ENCODE measurements at regions not wholly inside any gene's neighbourhood (a gene's known extent, or its start where the extent isn't known, plus 50 kb on each side); places are given as distances from the start of the nearest gene placed in this dataset.

DNA sequence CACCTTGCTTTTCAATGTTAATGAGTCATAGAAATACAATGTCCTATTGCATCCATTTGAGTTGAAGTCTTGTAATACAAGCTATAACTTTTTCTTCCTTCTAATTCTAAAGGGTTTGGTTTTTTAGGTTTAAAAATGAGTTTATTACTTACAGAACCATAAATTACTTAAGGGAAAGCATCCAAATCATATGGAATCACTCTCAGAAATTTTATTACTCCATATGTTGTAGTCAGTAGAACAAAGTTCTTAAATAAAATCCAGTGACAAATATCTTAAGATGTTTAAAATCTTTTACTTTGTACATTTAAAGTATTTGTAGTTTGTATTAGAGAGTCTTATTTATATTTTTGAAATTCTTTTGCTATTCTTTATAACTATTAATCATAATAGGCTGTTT is 253.2 kb downstream of the IPO8 start:
- no peak for DNase-seq (ENCODE audit: extremely low read depth, insufficient read length)
- TF ChIP-seq, protein P1, sequence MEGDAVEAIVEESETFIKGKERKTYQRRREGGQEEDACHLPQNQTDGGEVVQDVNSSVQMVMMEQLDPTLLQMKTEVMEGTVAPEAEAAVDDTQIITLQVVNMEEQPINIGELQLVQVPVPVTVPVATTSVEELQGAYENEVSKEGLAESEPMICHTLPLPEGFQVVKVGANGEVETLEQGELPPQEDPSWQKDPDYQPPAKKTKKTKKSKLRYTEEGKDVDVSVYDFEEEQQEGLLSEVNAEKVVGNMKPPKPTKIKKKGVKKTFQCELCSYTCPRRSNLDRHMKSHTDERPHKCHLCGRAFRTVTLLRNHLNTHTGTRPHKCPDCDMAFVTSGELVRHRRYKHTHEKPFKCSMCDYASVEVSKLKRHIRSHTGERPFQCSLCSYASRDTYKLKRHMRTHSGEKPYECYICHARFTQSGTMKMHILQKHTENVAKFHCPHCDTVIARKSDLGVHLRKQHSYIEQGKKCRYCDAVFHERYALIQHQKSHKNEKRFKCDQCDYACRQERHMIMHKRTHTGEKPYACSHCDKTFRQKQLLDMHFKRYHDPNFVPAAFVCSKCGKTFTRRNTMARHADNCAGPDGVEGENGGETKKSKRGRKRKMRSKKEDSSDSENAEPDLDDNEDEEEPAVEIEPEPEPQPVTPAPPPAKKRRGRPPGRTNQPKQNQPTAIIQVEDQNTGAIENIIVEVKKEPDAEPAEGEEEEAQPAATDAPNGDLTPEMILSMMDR (IDR thresholded peaks at IDR 0.05; ENCODE audit: insufficient read depth, low read length, poor library complexity, severe bottlenecking) = no peak

DNA sequence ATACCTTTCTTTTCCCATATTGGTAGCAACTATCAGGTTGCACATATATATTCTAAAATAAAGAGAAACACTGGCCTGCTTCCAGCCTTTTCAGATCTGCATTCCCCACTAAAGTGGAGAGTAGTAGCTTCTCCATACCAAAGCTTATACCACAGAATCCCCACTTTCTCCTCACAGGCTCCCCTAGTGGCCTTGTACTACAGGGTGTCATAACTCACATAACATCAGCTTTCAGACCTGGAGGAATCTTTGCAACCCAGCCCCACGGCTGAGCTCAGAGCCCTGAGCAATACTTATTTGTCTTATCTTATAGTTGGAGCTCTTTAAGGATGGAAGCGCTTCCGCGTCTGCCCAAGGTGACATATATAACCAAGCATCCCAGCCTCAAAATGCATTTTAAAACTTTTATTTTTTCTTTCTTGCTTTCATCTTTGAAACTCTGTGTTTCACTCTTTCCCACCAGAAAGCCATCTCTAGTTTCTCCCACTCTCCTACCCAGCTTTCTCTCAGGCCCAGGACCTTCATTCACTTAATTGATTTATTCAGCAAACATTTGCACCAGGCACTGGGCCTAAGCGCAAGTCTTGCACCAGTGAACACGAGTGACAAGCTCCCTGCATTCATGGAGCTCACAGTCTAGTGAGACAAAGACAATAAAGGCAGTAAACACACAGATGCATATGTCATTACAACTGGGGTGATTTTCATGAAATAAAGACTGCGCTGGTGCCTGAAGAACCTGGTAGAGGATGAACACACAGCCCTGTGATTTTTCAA is 254.7 kb downstream of the IPO8 start:
- no peaks in the 10 kb centered on the region for H3K27me3 ChIP-seq (replicated peaks; ENCODE audit: control insufficient read depth, insufficient read depth, low read length)
- no peak overlapping the region for H3K4me3 ChIP-seq (replicated peaks; ENCODE audit: low read depth, low read length)
- TF ChIP-seq, protein P1 (IDR thresholded peaks at IDR 0.05; ENCODE audit: insufficient read depth, low read length, poor library complexity, severe bottlenecking) = peak; percentile 36
- H3K36me3 ChIP-seq (ENCODE audit: control insufficient read depth, insufficient read depth, low read length) = no peaks in the 10 kb centered on the region
- DNase-seq (ENCODE audit: extremely low read depth, insufficient read length) = no peak

More for the DNA sequence above, 253.2 kb downstream of the IPO8 start:
- Histone ChIP-seq H3K36me3 (ENCODE audit: control insufficient read depth, insufficient read depth, low read length) (no peaks in the 10 kb centered on the region), H3K27me3 (replicated peaks; ENCODE audit: control insufficient read depth, insufficient read depth, low read length) (no peaks in the 10 kb centered on the region), H3K4me3 (replicated peaks; ENCODE audit: low read depth, low read length) (no peak overlapping the region)

DNA sequence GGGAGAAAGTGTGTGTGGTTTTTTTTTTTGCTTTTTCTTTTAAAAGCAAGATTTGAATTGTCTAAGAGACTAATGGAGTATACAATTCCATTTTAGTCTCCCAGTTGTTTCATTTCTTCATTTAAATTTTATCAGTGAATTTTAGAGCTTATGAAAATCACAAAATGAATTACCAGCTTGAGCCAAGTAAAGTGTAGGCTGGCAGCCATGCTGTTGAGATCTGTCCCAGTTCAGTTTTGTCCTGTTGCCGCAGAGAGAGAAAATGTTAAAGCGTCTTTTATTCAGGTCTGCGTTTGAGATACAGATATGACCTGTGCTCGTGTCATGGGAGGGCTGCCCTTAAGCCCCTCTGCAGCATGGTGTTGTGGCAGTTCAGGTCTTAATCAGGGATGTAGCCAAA is 256.5 kb downstream of the IPO8 start:
- H3K36me3 ChIP-seq (ENCODE audit: control insufficient read depth, insufficient read depth, low read length) = no peaks in the 10 kb centered on the region
- TF ChIP-seq, protein P1 (IDR thresholded peaks at IDR 0.05; ENCODE audit: insufficient read depth, low read length, poor library complexity, severe bottlenecking) = no peak
- DNase-seq (ENCODE audit: extremely low read depth, insufficient read length) = no peak

DNA sequence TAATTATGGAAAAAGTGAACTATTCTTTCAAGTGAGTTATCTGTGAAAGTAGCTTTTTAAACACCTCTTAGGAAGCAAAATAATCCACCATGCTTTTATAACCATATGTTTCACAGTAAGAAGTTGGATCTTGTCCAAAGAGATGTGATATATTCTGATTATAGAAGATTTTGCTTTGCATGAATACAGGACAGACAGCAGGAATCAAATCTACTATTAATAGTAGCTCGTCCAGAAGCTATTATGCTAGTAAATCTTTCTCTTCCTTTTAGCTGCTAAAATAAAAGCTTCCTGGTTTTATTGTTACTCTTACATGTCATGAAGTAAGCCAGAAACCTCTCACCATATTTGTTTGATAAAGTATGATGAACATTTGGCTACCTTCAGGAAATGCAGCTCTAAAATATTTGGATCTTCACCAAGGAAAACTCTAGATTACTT is 257.0 kb downstream of the IPO8 start:
- no peaks in the 10 kb centered on the region for H3K36me3 ChIP-seq (ENCODE audit: control insufficient read depth, insufficient read depth, low read length)
- DNase-seq (ENCODE audit: extremely low read depth, insufficient read length) = no peak
- no peaks in the 10 kb centered on the region for H3K27me3 ChIP-seq (replicated peaks; ENCODE audit: control insufficient read depth, insufficient read depth, low read length)
- TF ChIP-seq, protein P1 (IDR thresholded peaks at IDR 0.05; ENCODE audit: insufficient read depth, low read length, poor library complexity, severe bottlenecking) = no peak
- no peak overlapping the region for H3K4me3 ChIP-seq (replicated peaks; ENCODE audit: low read depth, low read length)

More for the DNA sequence above, 256.5 kb downstream of the IPO8 start:
- H3K4me3 ChIP-seq (replicated peaks; ENCODE audit: low read depth, low read length) = no peak overlapping the region
- H3K27me3 ChIP-seq (replicated peaks; ENCODE audit: control insufficient read depth, insufficient read depth, low read length) = no peaks in the 10 kb centered on the region

DNA sequence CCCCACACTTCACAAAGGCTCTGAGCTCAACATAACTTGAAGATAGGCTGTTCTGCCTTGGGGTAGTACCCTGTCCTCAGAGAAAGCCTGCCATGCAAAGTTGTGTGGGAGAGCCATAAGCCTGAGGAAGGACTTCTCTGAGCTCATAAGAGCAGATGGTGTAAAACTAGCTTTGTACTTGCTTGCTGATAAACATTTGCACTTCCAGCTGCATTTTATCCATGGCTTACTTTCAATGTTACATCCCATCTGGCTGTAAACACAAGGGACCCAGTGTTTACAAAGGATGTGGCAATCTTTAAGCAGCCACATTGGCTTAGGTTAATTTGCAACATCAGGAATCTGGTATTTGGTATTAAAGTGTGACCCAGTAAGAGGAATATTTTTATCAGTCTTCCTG is 258.1 kb downstream of the IPO8 start:
- Histone ChIP-seq H3K36me3 (ENCODE audit: control insufficient read depth, insufficient read depth, low read length) (no peaks in the 10 kb centered on the region), H3K4me3 (replicated peaks; ENCODE audit: low read depth, low read length) (no peak overlapping the region), H3K27me3 (replicated peaks; ENCODE audit: control insufficient read depth, insufficient read depth, low read length) (no peaks in the 10 kb centered on the region)
- TF ChIP-seq, protein P1 (IDR thresholded peaks at IDR 0.05; ENCODE audit: insufficient read depth, low read length, poor library complexity, severe bottlenecking) = no peak
- no peak for DNase-seq (ENCODE audit: extremely low read depth, insufficient read length)
